Prostate gland (tissue), 2 donors: ENCODE measurements at regions not wholly inside any gene's neighbourhood (a gene's known extent, or its start where the extent isn't known, plus 50 kb on each side); places are given as distances from the start of the nearest gene placed in this dataset.

Experiments
- CTCF ChIP-seq, 4 experiments: fragments of 200-600 bp in 2 of 4; fragments of 450-650 bp in 2 of 4; sonication (generic) in 2 of 4; IDR thresholded peaks; 1 replicate in 3 of 4; 2 replicates in 1 of 4; pipeline ENCODE4 v1.5.1; 2016 to 2019; ENCODE audit warnings: antibody characterized with exemption in 4 of 4, mild to moderate bottlenecking in 2 of 4, moderate library complexity in 2 of 4
- POLR2A ChIP-seq: fragments of 450-650 bp; IDR thresholded peaks from one replicate; pipeline ENCODE4 v1.6.1; 2016; ENCODE audit warnings: antibody characterized with exemption, mild to moderate bottlenecking

- no peak for TF ChIP-seq POLR2A
- no peak for TF ChIP-seq CTCF (IDR thresholded peaks at IDR 0.05)
Observed at GRCh38 chr2:156752042-156752441, 315.9 kb downstream of the GPD2 start.
